ENCODE measurements at regions not wholly inside any gene's neighbourhood (a gene's known extent, or its start where the extent isn't known, plus 50 kb on each side); places are given as distances from the start of the nearest gene placed in this dataset.

DNA sequence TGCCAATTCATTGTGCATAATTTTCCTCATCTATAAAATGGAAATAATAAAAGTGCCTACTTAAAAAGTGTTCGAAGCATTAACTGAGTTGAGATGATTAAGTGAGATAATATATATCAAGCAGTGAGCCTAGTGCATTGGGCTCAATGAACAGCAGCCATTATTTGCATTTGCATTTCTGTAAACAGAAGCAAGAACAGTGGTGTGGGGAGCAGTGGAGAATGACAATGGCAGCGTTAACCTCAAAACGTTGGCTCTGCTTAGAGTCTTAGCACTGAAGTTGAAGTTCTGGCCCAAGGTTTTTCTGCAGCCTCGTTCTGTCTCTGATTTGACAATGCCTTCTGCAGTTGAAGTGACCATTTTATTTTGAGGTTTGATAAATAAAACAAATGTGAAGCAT is 466.3 kb upstream of the ONECUT1 start:
- TF ChIP-seq SIN3A (IDR thresholded peaks at IDR 0.05; ENCODE audit: low read depth) (no peak), ELF1 (IDR thresholded peaks at IDR 0.05; ENCODE audit: borderline replicate concordance, low read depth) (no peak)
- H3K9me3 ChIP-seq (ENCODE audit: control insufficient read depth in 1 of 2, insufficient read depth in 1 of 2, low read depth in 1 of 2, low read length in 2 of 2) = no peaks in the 10 kb centered on the region
- H3K27ac ChIP-seq (ENCODE audit: low read depth, low read length) = no peak overlapping the region
- ChIA-PET POLR2A (no interaction called here), RAD21 (ENCODE audit: low non-redundant PET in 1 of 2, low total read pairs in 2 of 2, uncharacterized antibody in 2 of 2, unreplicated experiment in 2 of 2) (no interaction called here), CTCF (no interaction called here)
- H3K4me1 ChIP-seq (ENCODE audit: control insufficient read depth in 1 of 2, insufficient read depth in 2 of 2, low read length in 2 of 2) = no peaks in the 10 kb centered on the region
- DNase-seq (ENCODE audit: low read depth, low spot score) (no peak), ATAC-seq (no peak)
- no peak overlapping the region for H3K9ac ChIP-seq (ENCODE audit: low read length)
- no peak overlapping the region for H3K4me3 ChIP-seq (replicated peaks in 1 of 2; ENCODE audit: low read depth in 1 of 2, low read length in 2 of 2)
- H4K20me1 ChIP-seq (ENCODE audit: insufficient read depth) = no peaks in the 10 kb centered on the region
- intact Hi-C loops (cut with micrococcal nuclease) = no loop called here
- H3K79me2 ChIP-seq (ENCODE audit: insufficient read depth, low read length) = no peaks in the 10 kb centered on the region
- H2AFZ ChIP-seq (ENCODE audit: low read depth, low read length, poor library complexity, severe bottlenecking) = no peak overlapping the region
- no peaks in the 10 kb centered on the region for H3K36me3 ChIP-seq (ENCODE audit: control insufficient read depth in 1 of 2, insufficient read depth in 2 of 2, low read length in 2 of 2)
- H3K27me3 ChIP-seq (ENCODE audit: insufficient read depth, low read length) = peaks cover 14% of the 10 kb centered on the region; the same call in 1 of the 2 replicates
- H3K9me2 ChIP-seq (ENCODE audit: insufficient read depth) = no peaks in the 10 kb centered on the region
- H3K4me2 ChIP-seq (ENCODE audit: low read length) = no peak overlapping the region
- no TSS peak for BruUV-seq (replicated peaks)

DNA sequence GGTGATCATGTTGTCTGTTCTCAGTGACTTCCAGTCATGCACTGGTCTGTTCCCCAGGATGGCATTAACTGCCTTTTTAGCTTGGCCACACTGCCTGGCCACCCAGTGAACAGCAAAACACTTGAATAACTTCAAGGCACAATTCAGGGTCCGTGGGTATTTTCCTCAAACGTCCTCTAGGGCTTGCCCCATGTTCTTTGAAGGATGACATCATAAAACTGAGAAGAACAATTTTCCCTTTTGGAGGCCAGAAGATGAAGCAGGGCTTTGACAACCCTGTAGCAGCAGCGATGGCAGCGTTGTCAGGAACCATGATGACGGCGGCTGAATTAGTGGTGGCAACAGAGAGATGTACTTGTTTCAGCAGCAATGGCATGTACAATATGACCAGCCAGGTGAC is 465.9 kb upstream of the ONECUT1 start:
- H2AFZ ChIP-seq (ENCODE audit: low read depth, low read length, poor library complexity, severe bottlenecking) = no peak overlapping the region
- H3K4me2 ChIP-seq (ENCODE audit: low read length) = no peak overlapping the region
- ATAC-seq (no peak), DNase-seq (ENCODE audit: low read depth, low spot score) (no peak)
- BruUV-seq (replicated peaks) = no TSS peak
- H3K79me2 ChIP-seq (ENCODE audit: insufficient read depth, low read length) = no peaks in the 10 kb centered on the region
- ChIA-PET CTCF (no interaction called here), RAD21 (ENCODE audit: low non-redundant PET in 1 of 2, low total read pairs in 2 of 2, uncharacterized antibody in 2 of 2, unreplicated experiment in 2 of 2) (no interaction called here), POLR2A (no interaction called here)
- no peak overlapping the region for H3K27ac ChIP-seq (ENCODE audit: low read depth, low read length)
- no peak for TF ChIP-seq JUND (IDR thresholded peaks at IDR 0.05)
- no peak for TF ChIP-seq EGR1 (IDR thresholded peaks at IDR 0.05; ENCODE audit: low read depth)
- TF ChIP-seq, protein P1, sequence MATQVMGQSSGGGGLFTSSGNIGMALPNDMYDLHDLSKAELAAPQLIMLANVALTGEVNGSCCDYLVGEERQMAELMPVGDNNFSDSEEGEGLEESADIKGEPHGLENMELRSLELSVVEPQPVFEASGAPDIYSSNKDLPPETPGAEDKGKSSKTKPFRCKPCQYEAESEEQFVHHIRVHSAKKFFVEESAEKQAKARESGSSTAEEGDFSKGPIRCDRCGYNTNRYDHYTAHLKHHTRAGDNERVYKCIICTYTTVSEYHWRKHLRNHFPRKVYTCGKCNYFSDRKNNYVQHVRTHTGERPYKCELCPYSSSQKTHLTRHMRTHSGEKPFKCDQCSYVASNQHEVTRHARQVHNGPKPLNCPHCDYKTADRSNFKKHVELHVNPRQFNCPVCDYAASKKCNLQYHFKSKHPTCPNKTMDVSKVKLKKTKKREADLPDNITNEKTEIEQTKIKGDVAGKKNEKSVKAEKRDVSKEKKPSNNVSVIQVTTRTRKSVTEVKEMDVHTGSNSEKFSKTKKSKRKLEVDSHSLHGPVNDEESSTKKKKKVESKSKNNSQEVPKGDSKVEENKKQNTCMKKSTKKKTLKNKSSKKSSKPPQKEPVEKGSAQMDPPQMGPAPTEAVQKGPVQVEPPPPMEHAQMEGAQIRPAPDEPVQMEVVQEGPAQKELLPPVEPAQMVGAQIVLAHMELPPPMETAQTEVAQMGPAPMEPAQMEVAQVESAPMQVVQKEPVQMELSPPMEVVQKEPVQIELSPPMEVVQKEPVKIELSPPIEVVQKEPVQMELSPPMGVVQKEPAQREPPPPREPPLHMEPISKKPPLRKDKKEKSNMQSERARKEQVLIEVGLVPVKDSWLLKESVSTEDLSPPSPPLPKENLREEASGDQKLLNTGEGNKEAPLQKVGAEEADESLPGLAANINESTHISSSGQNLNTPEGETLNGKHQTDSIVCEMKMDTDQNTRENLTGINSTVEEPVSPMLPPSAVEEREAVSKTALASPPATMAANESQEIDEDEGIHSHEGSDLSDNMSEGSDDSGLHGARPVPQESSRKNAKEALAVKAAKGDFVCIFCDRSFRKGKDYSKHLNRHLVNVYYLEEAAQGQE (IDR thresholded peaks at IDR 0.05; ENCODE audit: low read depth) = no peak
- TF ChIP-seq ZNF274 (IDR thresholded peaks at IDR 0.05; ENCODE audit: low read depth, low read length) = no peak
- no peak for TF ChIP-seq SIN3A (IDR thresholded peaks at IDR 0.05; ENCODE audit: low read depth)
- TF ChIP-seq, protein P2, sequence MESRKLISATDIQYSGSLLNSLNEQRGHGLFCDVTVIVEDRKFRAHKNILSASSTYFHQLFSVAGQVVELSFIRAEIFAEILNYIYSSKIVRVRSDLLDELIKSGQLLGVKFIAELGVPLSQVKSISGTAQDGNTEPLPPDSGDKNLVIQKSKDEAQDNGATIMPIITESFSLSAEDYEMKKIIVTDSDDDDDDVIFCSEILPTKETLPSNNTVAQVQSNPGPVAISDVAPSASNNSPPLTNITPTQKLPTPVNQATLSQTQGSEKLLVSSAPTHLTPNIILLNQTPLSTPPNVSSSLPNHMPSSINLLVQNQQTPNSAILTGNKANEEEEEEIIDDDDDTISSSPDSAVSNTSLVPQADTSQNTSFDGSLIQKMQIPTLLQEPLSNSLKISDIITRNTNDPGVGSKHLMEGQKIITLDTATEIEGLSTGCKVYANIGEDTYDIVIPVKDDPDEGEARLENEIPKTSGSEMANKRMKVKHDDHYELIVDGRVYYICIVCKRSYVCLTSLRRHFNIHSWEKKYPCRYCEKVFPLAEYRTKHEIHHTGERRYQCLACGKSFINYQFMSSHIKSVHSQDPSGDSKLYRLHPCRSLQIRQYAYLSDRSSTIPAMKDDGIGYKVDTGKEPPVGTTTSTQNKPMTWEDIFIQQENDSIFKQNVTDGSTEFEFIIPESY (IDR thresholded peaks at IDR 0.05; ENCODE audit: extremely low read depth, insufficient replicate concordance, low read length) = no peak
- TF ChIP-seq POLR2AphosphoS5 (IDR thresholded peaks at IDR 0.05; ENCODE audit: low read depth, low read length) = no peak
- TF ChIP-seq EZH2 (IDR thresholded peaks at IDR 0.05) = no peak
- TF ChIP-seq ELF1 (IDR thresholded peaks at IDR 0.05; ENCODE audit: borderline replicate concordance, low read depth) = no peak
- TF ChIP-seq TCF7L2 (IDR thresholded peaks at IDR 0.05; ENCODE audit: borderline replicate concordance, extremely low read depth, insufficient read depth, insufficient read length) = no peak
- TF ChIP-seq, protein P3, sequence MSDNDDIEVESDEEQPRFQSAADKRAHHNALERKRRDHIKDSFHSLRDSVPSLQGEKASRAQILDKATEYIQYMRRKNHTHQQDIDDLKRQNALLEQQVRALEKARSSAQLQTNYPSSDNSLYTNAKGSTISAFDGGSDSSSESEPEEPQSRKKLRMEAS (IDR thresholded peaks at IDR 0.05) = no peak
- peaks cover 14% of the 10 kb centered on the region; the same call in 1 of the 2 replicates for H3K27me3 ChIP-seq (ENCODE audit: insufficient read depth, low read length)
- no peak overlapping the region for H3K9ac ChIP-seq (ENCODE audit: low read length)
- no peaks in the 10 kb centered on the region for H4K20me1 ChIP-seq (ENCODE audit: insufficient read depth)
- no peaks in the 10 kb centered on the region for H3K9me2 ChIP-seq (ENCODE audit: insufficient read depth)
- H3K4me3 ChIP-seq (replicated peaks in 1 of 2; ENCODE audit: low read depth in 1 of 2, low read length in 2 of 2) = no peak overlapping the region
- intact Hi-C loops (cut with micrococcal nuclease) = no loop called here
- no peaks in the 10 kb centered on the region for H3K9me3 ChIP-seq (ENCODE audit: control insufficient read depth in 1 of 2, insufficient read depth in 1 of 2, low read depth in 1 of 2, low read length in 2 of 2)
- H3K36me3 ChIP-seq (ENCODE audit: control insufficient read depth in 1 of 2, insufficient read depth in 2 of 2, low read length in 2 of 2) = no peaks in the 10 kb centered on the region
- no peaks in the 10 kb centered on the region for H3K4me1 ChIP-seq (ENCODE audit: control insufficient read depth in 1 of 2, insufficient read depth in 2 of 2, low read length in 2 of 2)
